NOMO-1 (cell line): ENCODE measurements at regions not wholly inside any gene's neighbourhood (a gene's known extent, or its start where the extent isn't known, plus 50 kb on each side); places are given as distances from the start of the nearest gene placed in this dataset.
"Not testable (repeated sequence)": the region's sequence is repeated elsewhere in the genome, so short reads cannot be mapped to it uniquely, and the experiment has no call there.

Source experiments
- DNase-seq, 2 experiments: peaks; one replicate each; lab custom pipeline; 2025; ENCODE audit not compliant: unreplicated experiment in 2 of 2; lab: John Stamatoyannopoulos, UW

DNA sequence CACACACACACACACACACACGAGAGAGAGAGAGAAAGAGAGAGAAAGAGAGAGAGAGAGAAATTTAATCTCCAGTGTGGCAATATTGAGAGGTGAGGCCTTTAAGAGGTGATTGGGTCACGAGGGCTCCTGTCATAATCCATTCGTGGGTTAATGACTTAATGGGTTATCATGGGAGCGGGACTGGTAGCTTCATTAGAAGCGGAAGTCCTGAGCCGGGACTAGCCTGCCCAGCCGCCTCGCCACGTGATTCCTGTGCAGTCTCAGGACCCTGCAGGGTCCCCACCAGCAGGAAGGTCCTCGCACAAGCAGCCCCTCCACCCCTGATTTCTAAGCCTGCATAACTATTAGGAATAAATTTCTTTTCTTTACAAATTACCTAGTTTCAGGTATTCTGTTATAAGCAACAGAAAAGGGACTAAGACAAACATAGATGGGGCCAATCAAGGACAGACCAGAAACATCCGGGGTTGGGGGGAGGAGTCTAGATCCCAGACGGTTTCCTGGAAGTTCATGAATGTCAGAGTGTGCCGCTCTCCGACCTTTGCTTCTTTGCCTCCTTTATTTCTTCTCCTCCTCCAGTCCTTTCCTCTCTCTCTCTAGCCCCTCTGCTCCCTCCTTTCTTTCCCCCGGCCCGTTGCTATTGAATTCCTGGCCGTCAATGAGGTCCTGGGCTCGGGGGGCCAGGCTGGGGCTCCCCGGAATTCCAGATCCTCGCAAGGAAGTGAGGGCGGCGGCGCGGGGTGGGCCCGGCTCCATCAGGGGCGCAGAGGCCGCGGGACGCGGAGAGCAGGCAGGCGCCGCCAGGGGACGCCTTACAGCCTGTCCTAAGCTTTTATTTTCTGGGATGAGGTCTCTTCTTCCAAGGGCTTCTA is 146.8 kb downstream of the CYP26A1 start:
- peak in 1 of 2 experiments; percentile 5 for DNase-seq

GRCh38 chr10:93221171-93221496 is 147.4 kb downstream of the CYP26A1 start:
- DNase-seq: no peak

- no peak for DNase-seq
These were observed 147.8 kb downstream of the CYP26A1 start for GRCh38 chr10:93221521-93221920.

GRCh38 chr10:93222211-93222754 is 148.6 kb downstream of the CYP26A1 start:
- no peak for DNase-seq

GRCh38 chr10:93222876-93223275 is 149.2 kb downstream of the CYP26A1 start:
- no peak for DNase-seq

DNA sequence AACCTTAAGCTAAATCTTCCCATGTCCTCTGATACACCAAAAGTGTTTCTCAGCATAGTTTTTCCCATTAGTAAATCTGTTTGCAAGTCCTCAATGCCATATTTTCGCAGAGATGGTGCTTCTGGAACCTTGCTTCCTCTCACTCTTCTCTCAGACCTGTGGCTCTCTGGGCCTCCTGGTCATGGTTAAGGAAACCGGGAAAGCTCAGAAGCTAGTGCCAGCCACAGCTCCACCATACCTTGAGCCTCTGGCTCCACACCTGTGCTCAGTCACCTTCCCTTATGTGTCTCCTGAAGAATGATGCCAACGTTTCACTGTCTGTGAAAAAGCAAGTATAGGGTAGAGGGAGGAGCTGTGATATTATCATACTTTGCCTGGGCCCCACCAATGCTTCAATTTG is 149.6 kb downstream of the CYP26A1 start:
- DNase-seq: no peak

GRCh38 chr10:93224005-93224779 is 150.5 kb downstream of the CYP26A1 start:
- DNase-seq: no peak

DNA sequence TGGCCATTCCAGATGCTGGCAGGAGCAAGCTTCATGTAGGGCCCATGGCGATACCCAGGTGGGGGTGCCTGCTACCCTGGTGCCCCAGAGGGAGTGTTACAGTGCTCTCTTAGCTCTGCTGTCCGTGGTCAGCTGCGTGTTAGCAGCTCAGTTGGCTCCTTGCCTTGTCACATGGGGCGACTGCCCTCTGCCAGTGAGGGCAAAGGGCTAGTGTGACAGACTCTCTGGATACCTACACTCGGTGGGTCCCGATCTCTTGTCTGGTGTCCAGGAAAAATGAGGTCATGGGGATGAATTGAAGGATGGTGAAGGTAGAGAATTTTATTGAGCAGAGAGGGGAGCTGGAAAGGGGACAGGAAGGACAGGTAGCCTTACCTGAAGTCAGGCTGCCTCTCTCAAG is 152.2 kb downstream of the CYP26A1 start:
- no peak for DNase-seq

GRCh38 chr10:93226619-93227018 is 152.9 kb downstream of the CYP26A1 start:
- DNase-seq: no peak

- not testable (repeated sequence) for DNase-seq
These were observed 156.9 kb downstream of the CYP26A1 start for GRCh38 chr10:93230596-93230995.

GRCh38 chr10:93232159-93232558 is 158.5 kb downstream of the CYP26A1 start:
- not testable (repeated sequence) for DNase-seq

- not testable (repeated sequence) for DNase-seq
These were observed 161.2 kb downstream of the CYP26A1 start for GRCh38 chr10:93234940-93235339.

- no peak for DNase-seq
These were observed 162.0 kb downstream of the CYP26A1 start for GRCh38 chr10:93235686-93236085.

- no peak for DNase-seq
These were observed 162.8 kb downstream of the CYP26A1 start for GRCh38 chr10:93236393-93237040.

DNA sequence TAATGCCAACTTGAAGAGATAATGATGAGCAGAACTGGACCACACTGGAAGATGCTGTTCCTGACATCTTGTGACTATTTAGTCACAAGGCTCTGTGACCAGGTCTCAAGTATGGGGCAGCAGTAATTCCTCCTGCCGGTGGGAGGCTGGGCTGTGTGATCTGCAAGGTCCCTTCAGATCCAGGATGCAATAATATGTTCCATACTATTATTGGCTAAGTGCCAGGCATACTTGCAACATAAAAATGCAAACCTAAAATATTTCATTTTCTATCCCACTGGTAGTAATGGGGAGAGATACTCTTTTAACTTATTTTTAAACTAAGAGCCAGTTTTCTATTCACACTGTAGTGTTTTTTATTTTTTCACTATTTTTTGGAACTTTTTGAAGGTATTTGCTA is 171.5 kb downstream of the CYP26A1 start:
- no peak for DNase-seq

DNA sequence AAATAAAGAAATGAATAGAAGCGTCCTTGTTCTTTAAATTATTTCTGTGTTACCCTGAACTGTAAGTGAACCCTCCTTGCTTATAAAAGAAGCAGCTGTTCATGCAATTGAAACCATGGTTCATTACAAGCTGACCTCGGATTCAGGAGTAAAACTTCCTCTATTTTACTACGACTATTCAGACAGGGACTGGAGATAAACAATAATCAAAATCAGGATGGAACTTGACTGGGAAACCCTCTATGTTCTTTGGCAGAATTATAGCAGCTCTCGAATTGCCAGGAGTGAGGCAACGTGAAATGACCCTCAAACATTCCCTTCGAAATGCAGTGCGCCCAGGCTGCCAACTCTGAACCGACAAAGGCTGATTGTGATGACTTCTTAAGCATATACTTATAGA is 172.1 kb downstream of the CYP26A1 start:
- DNase-seq: no peak

GRCh38 chr10:93248583-93249227 is 175.0 kb downstream of the CYP26A1 start:
- DNase-seq: no peak

GRCh38 chr10:93250010-93250409 is 176.3 kb downstream of the CYP26A1 start:
- DNase-seq: no peak

DNA sequence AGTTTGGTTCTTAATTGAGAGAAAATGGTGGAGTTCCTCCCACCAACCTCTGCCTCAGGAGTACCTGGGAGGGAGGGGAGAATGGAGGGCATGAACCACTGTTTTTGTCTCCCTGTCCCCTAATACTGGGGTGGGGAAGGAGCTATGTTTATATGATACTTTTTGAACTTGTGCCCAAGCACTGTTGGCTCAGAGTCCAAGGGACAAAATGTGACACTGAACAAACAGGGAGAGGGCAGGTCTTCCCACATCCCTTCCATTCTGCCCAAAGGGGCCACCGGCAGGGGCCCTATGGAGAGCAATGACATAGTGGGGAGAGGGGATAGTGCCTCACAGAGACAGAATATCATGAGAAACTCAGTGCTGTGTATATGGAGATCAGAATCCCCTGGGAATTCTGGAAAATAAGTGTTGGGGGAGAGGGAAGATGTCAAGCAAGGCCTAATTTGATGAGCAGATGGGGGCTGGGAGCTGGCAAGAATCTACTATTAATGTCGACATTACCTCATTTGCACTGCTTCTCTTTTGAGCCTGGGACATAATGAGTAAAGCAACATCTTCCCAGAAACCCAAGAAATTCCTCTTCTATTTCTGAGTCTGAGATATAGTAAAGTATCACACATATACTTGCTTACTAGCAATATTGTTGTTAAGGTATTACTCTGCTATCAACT is 180.6 kb downstream of the CYP26A1 start:
- DNase-seq: no peak

DNA sequence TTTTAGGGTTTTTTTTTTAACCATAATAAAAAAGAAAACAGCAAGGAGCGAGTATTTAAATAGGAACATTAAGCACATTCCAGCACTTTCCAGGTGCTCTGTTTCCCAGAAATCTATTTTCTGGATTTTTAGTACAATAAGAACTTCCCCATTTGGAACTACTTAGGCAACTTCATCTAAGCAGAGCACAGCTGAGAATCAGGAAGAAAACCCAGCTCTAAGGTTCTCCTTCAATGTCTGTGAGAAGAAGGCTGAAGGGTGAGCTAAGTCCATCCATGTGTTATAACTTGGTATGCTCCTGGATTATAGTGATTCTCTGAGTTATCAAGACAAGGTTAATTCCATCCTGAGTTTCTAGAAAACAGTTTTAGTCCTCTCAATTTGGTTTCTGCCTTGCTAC is 181.9 kb downstream of the CYP26A1 start:
- DNase-seq: peak; percentile 2 to 30
